ENCODE measurements at regions not wholly inside any gene's neighbourhood (a gene's known extent, or its start where the extent isn't known, plus 50 kb on each side); places are given as distances from the start of the nearest gene placed in this dataset.
"Not testable (repeated sequence)": the region's sequence is repeated elsewhere in the genome, so short reads cannot be mapped to it uniquely, and the experiment has no call there.

- no peak overlapping the region for H3K4me3 ChIP-seq (ENCODE audit: low read length)
- no peak for DNase-seq (ENCODE audit: low read depth)
- TF ChIP-seq CTCF (conservative IDR thresholded peaks at IDR 0.05; ENCODE audit: low read depth, low read length) = no peak
Observed at GRCh38 chr6:154931711-154932424, 63.2 kb upstream of the TIAM2 start.

- no peak for TF ChIP-seq CTCF (conservative IDR thresholded peaks at IDR 0.05; ENCODE audit: low read depth, low read length)
- no peak for DNase-seq (ENCODE audit: low read depth)
- H3K4me3 ChIP-seq (ENCODE audit: low read length) = no peak overlapping the region
Observed at GRCh38 chr6:154932515-154933027, 62.5 kb upstream of the TIAM2 start.

GRCh38 chr6:154933181-154933827 is 61.8 kb upstream of the TIAM2 start:
- no peak for DNase-seq (ENCODE audit: low read depth)
- no peak overlapping the region for H3K4me3 ChIP-seq (ENCODE audit: low read length)
- no peak for TF ChIP-seq CTCF (conservative IDR thresholded peaks at IDR 0.05; ENCODE audit: low read depth, low read length)

- H3K4me3 ChIP-seq (ENCODE audit: low read length) = no peak overlapping the region
- no peak for DNase-seq (ENCODE audit: low read depth)
- TF ChIP-seq CTCF (conservative IDR thresholded peaks at IDR 0.05; ENCODE audit: low read depth, low read length) = no peak
Observed at GRCh38 chr6:154937306-154938220, 57.6 kb upstream of the TIAM2 start.

- no peak for TF ChIP-seq CTCF (conservative IDR thresholded peaks at IDR 0.05; ENCODE audit: low read depth, low read length)
- no peak overlapping the region for H3K4me3 ChIP-seq (ENCODE audit: low read length)
- DNase-seq (ENCODE audit: low read depth) = no peak
Observed at GRCh38 chr6:154938221-154938580, 56.9 kb upstream of the TIAM2 start.

GRCh38 chr6:154938727-154939285 is 56.3 kb upstream of the TIAM2 start:
- not testable (repeated sequence) for H3K4me3 ChIP-seq (ENCODE audit: low read length); DNase-seq (ENCODE audit: low read depth)

GRCh38 chr6:154942770-154943169 is 52.3 kb upstream of the TIAM2 start:
- TF ChIP-seq CTCF (conservative IDR thresholded peaks at IDR 0.05; ENCODE audit: low read depth, low read length) = no peak
- no peak for DNase-seq (ENCODE audit: low read depth)
- no peak overlapping the region for H3K4me3 ChIP-seq (ENCODE audit: low read length)
